ENCODE measurements at regions not wholly inside any gene's neighbourhood (a gene's known extent, or its start where the extent isn't known, plus 50 kb on each side); places are given as distances from the start of the nearest gene placed in this dataset.

- DNase-seq: no peak
Measured at GRCh38 chr10:84801156-84801555, 472.8 kb downstream of the CCSER2 start.

- DNase-seq: no peak
Measured at GRCh38 chr10:84801916-84802315, 473.5 kb downstream of the CCSER2 start.

- DNase-seq: no peak
Measured at GRCh38 chr10:84805149-84805548, 476.8 kb downstream of the CCSER2 start.

- no peak for DNase-seq
Measured at GRCh38 chr10:84811113-84811512, 482.7 kb downstream of the CCSER2 start.

GRCh38 chr10:84818961-84819360 lies 490.6 kb downstream of the CCSER2 start:
- no peak for DNase-seq

- DNase-seq: no peak
Measured at GRCh38 chr10:84820120-84820519, 491.7 kb downstream of the CCSER2 start.

GRCh38 chr10:84820596-84820995 lies 492.2 kb downstream of the CCSER2 start:
- DNase-seq: no peak

- no peak for DNase-seq
Measured at GRCh38 chr10:84822931-84823630, 494.7 kb downstream of the CCSER2 start.

GRCh38 chr10:84824525-84824924 lies 496.1 kb downstream of the CCSER2 start:
- no peak for DNase-seq

GRCh38 chr10:84825330-84825729 lies 496.9 kb downstream of the CCSER2 start:
- DNase-seq: peak; percentile 94

GRCh38 chr10:84826704-84827103 lies 498.3 kb downstream of the CCSER2 start:
- peak; percentile 94 for DNase-seq

GRCh38 chr10:84829131-84829530 lies 500.7 kb downstream of the CCSER2 start:
- DNase-seq: no peak

GRCh38 chr10:84837041-84837812 lies 508.8 kb downstream of the CCSER2 start:
- peak; percentile 72 for DNase-seq

GRCh38 chr10:84837877-84838276 lies 509.5 kb downstream of the CCSER2 start:
- no peak for DNase-seq

- DNase-seq: no peak
Measured at GRCh38 chr10:84838851-84839250, 510.5 kb downstream of the CCSER2 start.

GRCh38 chr10:84842593-84842992 lies 514.2 kb downstream of the CCSER2 start:
- no peak for DNase-seq

GRCh38 chr10:84844461-84844860 lies 516.1 kb downstream of the CCSER2 start:
- no peak for DNase-seq

- DNase-seq: no peak
Measured at GRCh38 chr10:84845628-84846261, 517.4 kb downstream of the CCSER2 start.

GRCh38 chr10:84846658-84847316 lies 518.4 kb downstream of the CCSER2 start:
- DNase-seq: no peak

- DNase-seq: no peak
Measured at GRCh38 chr10:84848967-84849366, 520.6 kb downstream of the CCSER2 start.

GRCh38 chr10:84850826-84851225 lies 522.4 kb downstream of the CCSER2 start:
- DNase-seq: peak; percentile 67

- DNase-seq: no peak
Measured at GRCh38 chr10:84854439-84854838, 526.0 kb downstream of the CCSER2 start.

GRCh38 chr10:84860855-84861254 lies 532.5 kb downstream of the CCSER2 start:
- DNase-seq: no peak
